ENCODE measurements at regions not wholly inside any gene's neighbourhood (a gene's known extent, or its start where the extent isn't known, plus 50 kb on each side); places are given as distances from the start of the nearest gene placed in this dataset.

DNA sequence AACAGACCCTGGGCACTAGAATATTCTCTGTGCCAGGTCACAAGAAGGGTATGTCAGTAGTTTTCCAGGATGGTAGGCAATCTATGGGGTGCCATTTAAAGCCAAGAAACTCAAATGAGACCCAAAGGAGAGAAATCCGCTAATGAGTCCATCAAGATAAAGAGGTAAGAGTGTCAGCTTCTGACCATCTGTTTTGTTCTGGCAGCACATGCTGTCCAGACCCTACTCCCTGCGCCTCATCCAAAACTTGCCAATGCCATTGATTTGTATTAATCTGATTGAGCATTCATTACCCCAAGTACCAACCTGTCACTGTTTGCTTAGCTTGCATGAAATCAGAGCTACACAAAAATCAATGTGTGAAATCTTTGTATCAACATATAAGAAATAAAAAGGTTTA, 229.0 kb downstream of the BLID start:
- intact Hi-C loops (cut with DNase I, micrococcal nuclease) = no loop called here
- Histone ChIP-seq H3K36me3 (ENCODE audit: low read depth) (no peaks in the 10 kb centered on the region), H3K9me3 (no peaks in the 10 kb centered on the region), H3K4me3 (no peak overlapping the region), H3K4me1 (ENCODE audit: low read depth) (no peaks in the 10 kb centered on the region)
- ATAC-seq (no peak), DNase-seq (no peak)
- TF ChIP-seq, protein P1, sequence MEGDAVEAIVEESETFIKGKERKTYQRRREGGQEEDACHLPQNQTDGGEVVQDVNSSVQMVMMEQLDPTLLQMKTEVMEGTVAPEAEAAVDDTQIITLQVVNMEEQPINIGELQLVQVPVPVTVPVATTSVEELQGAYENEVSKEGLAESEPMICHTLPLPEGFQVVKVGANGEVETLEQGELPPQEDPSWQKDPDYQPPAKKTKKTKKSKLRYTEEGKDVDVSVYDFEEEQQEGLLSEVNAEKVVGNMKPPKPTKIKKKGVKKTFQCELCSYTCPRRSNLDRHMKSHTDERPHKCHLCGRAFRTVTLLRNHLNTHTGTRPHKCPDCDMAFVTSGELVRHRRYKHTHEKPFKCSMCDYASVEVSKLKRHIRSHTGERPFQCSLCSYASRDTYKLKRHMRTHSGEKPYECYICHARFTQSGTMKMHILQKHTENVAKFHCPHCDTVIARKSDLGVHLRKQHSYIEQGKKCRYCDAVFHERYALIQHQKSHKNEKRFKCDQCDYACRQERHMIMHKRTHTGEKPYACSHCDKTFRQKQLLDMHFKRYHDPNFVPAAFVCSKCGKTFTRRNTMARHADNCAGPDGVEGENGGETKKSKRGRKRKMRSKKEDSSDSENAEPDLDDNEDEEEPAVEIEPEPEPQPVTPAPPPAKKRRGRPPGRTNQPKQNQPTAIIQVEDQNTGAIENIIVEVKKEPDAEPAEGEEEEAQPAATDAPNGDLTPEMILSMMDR (IDR thresholded peaks at IDR 0.05) = no peak

DNA sequence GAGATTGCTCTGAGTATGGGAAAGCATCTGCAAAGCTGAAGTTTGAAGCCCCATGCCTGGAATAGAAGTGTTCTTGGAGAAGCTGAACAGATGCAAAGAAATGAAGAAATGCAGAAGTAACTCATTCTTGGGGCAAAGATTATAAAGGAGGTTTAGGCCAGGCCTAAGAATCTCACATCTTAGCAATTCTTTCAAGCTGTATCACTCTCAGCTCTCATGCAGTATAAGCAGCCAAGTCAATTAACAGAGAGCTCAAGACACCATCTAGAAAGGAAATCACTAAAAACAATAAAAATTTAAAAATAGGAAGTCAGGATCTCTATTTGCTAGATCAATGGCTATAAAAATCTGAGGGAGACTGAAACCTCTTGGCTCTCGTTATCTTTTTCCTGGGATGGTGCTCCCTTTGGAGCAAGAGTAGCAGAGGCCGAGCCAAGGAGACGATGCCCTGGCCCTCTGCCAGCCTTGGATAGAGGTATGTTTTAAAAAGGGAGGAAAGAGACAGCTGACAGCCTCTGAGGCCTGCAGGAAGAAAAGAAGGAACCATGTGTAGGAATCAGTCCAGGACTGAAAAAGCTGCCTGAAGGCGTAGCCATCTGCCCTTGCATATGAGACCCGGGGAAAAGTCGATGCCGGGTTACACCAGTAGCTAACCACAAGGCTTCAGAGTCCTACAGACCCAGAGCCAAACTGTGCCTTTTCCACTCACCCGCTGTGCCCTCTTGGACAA, 229.8 kb downstream of the BLID start:
- Histone ChIP-seq H3K4me3 (no peak overlapping the region), H3K36me3 (ENCODE audit: low read depth) (no peaks in the 10 kb centered on the region), H3K4me1 (ENCODE audit: low read depth) (no peaks in the 10 kb centered on the region), H3K9me3 (no peaks in the 10 kb centered on the region)
- ATAC-seq = no peak
- intact Hi-C loops (cut with DNase I, micrococcal nuclease) = no loop called here
- TF ChIP-seq, protein P1 (IDR thresholded peaks at IDR 0.05) = no peak
- no peak for DNase-seq

DNA sequence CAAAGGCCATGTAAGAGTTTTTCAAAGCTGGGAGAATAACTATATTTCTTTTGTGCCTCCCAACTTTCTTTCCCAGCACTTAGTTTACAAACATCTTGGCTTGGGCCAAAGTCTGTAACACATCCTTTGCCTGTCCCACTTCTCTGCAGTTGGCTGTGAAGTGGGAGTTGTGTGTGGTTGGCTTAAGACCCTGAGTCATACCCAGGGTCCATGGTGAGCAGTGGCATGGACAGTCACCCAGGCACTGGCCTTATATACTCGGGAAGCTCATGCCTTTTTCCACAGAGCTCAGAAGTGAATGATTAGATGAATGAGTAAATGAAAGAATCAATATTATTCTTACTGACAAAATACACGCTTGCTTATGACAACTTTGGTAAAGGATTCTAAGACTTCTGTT, 231.4 kb downstream of the BLID start:
- TF ChIP-seq, protein P1 (IDR thresholded peaks at IDR 0.05) = no peak
- Histone ChIP-seq H3K9me3 (no peaks in the 10 kb centered on the region), H3K4me3 (no peak overlapping the region), H3K4me1 (ENCODE audit: low read depth) (no peaks in the 10 kb centered on the region), H3K36me3 (ENCODE audit: low read depth) (no peaks in the 10 kb centered on the region)
- ATAC-seq (no peak), DNase-seq (no peak)
- intact Hi-C loops (cut with DNase I, micrococcal nuclease) = no loop called here

DNA sequence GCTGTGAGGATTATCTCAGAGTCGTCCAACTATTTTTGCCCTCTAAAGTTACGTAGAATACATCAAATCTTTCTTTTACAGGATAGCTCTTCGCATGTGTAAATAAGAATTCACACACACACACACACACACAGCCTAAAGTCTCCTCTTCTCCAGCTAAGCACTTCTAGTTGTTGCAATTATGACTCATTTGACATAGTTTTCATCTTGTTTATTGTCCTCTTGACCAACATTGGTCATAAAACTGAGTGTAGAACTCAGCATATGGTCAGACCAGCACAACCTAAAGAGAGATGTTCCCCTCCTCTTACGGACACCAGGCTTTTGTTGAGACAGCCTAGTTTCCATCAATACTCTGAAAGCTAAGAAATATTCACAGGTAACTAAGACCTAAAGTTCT, 234.2 kb downstream of the BLID start:
- no peak for DNase-seq
- TF ChIP-seq, protein P1 (IDR thresholded peaks at IDR 0.05) = no peak
- H3K9me3 ChIP-seq = no peaks in the 10 kb centered on the region
- ATAC-seq = no peak
- H3K36me3 ChIP-seq (ENCODE audit: low read depth) = no peaks in the 10 kb centered on the region
- no peaks in the 10 kb centered on the region for H3K4me1 ChIP-seq (ENCODE audit: low read depth)
- H3K4me3 ChIP-seq = no peak overlapping the region
- intact Hi-C loops (cut with DNase I, micrococcal nuclease) = no loop called here

DNA sequence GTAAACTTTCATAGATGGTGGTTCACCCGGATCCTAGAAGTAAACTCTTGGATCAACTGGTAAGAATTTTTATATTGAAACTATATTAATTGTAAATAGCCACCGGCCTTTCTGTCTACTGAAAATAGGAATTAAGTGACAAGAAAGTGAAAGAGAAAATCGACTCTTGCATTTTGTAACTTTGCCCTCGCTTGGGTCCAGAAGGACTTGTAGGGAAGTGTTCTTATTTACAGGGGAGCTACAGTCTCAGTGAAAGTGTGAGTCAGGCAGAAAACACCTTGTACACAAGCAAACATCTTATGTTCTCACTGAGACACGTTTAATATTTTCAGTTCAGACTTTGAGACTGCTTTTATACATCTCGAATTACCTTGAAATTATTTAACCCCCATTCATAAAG, 238.9 kb downstream of the BLID start:
- no peaks in the 10 kb centered on the region for H3K9me3 ChIP-seq
- H3K36me3 ChIP-seq (ENCODE audit: low read depth) = no peaks in the 10 kb centered on the region
- no peaks in the 10 kb centered on the region for H3K4me1 ChIP-seq (ENCODE audit: low read depth)
- intact Hi-C loops (cut with DNase I, micrococcal nuclease) = no loop called here
- no peak overlapping the region for H3K4me3 ChIP-seq
- no peak for ATAC-seq
- TF ChIP-seq, protein P1 (IDR thresholded peaks at IDR 0.05) = no peak
- DNase-seq = no peak

DNA sequence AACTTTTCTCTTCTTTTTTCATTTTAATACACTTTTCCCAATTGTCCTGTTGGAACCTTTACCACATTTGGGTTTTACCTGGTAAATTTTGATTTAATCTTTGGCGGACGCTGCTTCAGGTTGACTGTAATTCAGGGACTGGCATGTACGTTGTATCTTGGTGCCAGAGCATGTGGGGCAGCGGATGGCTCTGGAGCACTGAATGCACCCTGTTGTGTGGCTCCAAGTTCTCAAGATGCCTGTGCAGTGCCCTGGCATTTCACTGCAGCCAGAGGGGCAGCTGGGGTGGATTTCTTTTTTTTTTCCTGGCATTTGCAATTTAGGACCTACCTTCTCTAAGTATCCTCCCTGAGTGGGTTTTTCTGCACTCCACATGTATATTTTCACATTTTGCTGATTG, 242.2 kb downstream of the BLID start:
- TF ChIP-seq, protein P1 (IDR thresholded peaks at IDR 0.05) = no peak
- DNase-seq = no peak
- no peaks in the 10 kb centered on the region for H3K9me3 ChIP-seq
- intact Hi-C loops (cut with DNase I, micrococcal nuclease) = no loop called here
- H3K4me1 ChIP-seq (ENCODE audit: low read depth) = no peaks in the 10 kb centered on the region
- H3K4me3 ChIP-seq = no peak overlapping the region
- ATAC-seq = no peak
- no peaks in the 10 kb centered on the region for H3K36me3 ChIP-seq (ENCODE audit: low read depth)

Measured in mucosa of descending colon (tissue), 3 donors.